DND-41 (cell line): ENCODE measurements at regions not wholly inside any gene's neighbourhood (a gene's known extent, or its start where the extent isn't known, plus 50 kb on each side); places are given as distances from the start of the nearest gene placed in this dataset.

Source experiments
- ATAC-seq: fragments of 200-7000 bp; cut with Tn5 transposase; 3 replicates; pipeline ENCODE4 v1.9.1; 2021; ENCODE audit warnings: low read depth; ENCODE audit not compliant: insufficient read depth
- DNase-seq: peaks from one replicate; pipeline ENCODE4 v3.0.0-alpha.2; 2020
- H2AFZ ChIP-seq: 2 replicates; pipeline ENCODE4 v1.6.0; 2012; ENCODE audit warnings: low read depth, low read length
- H3K27ac ChIP-seq: 2 replicates; pipeline ENCODE4 v1.5.1; 2012; ENCODE audit warnings: low read length, inconsistent platforms
- H3K27me3 ChIP-seq: fragments of 200-600 bp; sonication (generic); 2 replicates; pipeline ENCODE4 v1.6.0; 2012; ENCODE audit warnings: low read length, mild to moderate bottlenecking, inconsistent platforms; ENCODE audit not compliant: insufficient read depth, poor library complexity
- H3K36me3 ChIP-seq: 2 replicates; pipeline ENCODE4 v1.5.1; 2012; ENCODE audit warnings: low read length, inconsistent platforms; ENCODE audit not compliant: insufficient read depth
- H3K4me1 ChIP-seq: 2 replicates; pipeline ENCODE4 v1.5.1; 2012; ENCODE audit warnings: mild to moderate bottlenecking, low read length; ENCODE audit not compliant: insufficient read depth
- H3K4me2 ChIP-seq: 2 replicates; pipeline ENCODE4 v1.6.0; 2012; ENCODE audit warnings: mild to moderate bottlenecking, moderate library complexity, low read length, inconsistent platforms; ENCODE audit not compliant: insufficient read depth
- H3K4me3 ChIP-seq, 2 experiments: fragments of 200-600 bp in 1 of 2; shearing (Covaris generic) in 1 of 2; 2 replicates each; pipeline ENCODE4 v1.5.1; 2012 to 2016; ENCODE audit warnings: inconsistent platforms in 2 of 2, low read length in 2 of 2, mild to moderate bottlenecking in 2 of 2, low read depth in 1 of 2, moderate library complexity in 1 of 2
- H3K79me2 ChIP-seq: 2 replicates; pipeline ENCODE4 v1.6.0; 2012; ENCODE audit warnings: low read length, inconsistent platforms; ENCODE audit not compliant: insufficient read depth
- H3K9ac ChIP-seq: 2 replicates; pipeline ENCODE4 v1.6.0; 2012; ENCODE audit warnings: low read depth, mild to moderate bottlenecking, inconsistent platforms, low read length, moderate library complexity
- H3K9me3 ChIP-seq: 2 replicates; pipeline ENCODE4 v1.5.1; 2012; ENCODE audit warnings: low read length, moderate library complexity, mild to moderate bottlenecking, inconsistent platforms; ENCODE audit not compliant: insufficient read depth, severe bottlenecking
- H4K20me1 ChIP-seq: 2 replicates; pipeline ENCODE4 v1.6.0; 2012; ENCODE audit warnings: low read length; ENCODE audit not compliant: insufficient read depth
- CTCF ChIP-seq: IDR thresholded peaks from 2 replicates; pipeline ENCODE4 v1.5.1; 2012; ENCODE audit warnings: borderline replicate concordance, low read length, moderate library complexity, mild to moderate bottlenecking; ENCODE audit not compliant: poor library complexity, severe bottlenecking; ENCODE audit errors: extremely low read depth
- EZH2 ChIP-seq: IDR thresholded peaks from 3 replicates; pipeline ENCODE4 v1.6.1; 2012; ENCODE audit warnings: borderline replicate concordance, low read depth, mild to moderate bottlenecking, moderate library complexity, low read length, inconsistent platforms; ENCODE audit not compliant: severe bottlenecking

DNA sequence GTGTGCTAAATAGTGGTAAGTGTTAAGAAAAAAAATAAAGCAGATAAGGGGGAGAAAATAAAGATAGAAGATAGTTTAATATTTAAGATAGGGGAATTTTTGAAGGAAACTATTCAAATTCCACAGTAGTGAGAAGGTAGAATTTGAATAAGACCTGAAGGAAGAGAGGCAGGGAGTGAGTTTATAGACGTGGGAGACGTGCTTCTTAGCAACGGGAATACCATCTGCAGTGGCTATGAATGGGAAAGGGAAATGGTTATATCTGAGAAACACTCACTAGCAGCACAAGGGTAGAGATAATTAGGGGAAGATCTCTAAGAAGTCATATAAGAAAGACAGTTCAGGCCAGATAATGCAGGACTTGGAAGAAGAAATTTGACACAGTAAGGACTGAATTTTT lies 854.5 kb upstream of the EPHA5 start:
- no peak for DNase-seq
- Histone ChIP-seq H3K4me3 (no peak overlapping the region), H3K9ac (no peak overlapping the region), H3K4me2 (no peak overlapping the region), H3K79me2 (no peaks in the 10 kb centered on the region), H3K36me3 (no peaks in the 10 kb centered on the region), H2AFZ (no peak overlapping the region), H3K9me3 (peaks cover 2% of the 10 kb centered on the region), H3K4me1 (no peaks in the 10 kb centered on the region), H3K27me3 (no peaks in the 10 kb centered on the region), H3K27ac (no peak overlapping the region), H4K20me1 (no peaks in the 10 kb centered on the region)
- no peak for ATAC-seq
- TF ChIP-seq EZH2 (no peak), CTCF (no peak)

- Histone ChIP-seq H4K20me1 (no peaks in the 10 kb centered on the region), H3K4me2 (no peak overlapping the region), H3K36me3 (no peaks in the 10 kb centered on the region), H3K4me3 (no peak overlapping the region), H3K79me2 (no peaks in the 10 kb centered on the region), H3K27me3 (no peaks in the 10 kb centered on the region), H3K9me3 (peaks cover under 1% of the 10 kb centered on the region), H3K4me1 (no peaks in the 10 kb centered on the region), H2AFZ (no peak overlapping the region), H3K9ac (no peak overlapping the region), H3K27ac (no peak overlapping the region)
- TF ChIP-seq EZH2 (no peak), CTCF (no peak)
- ATAC-seq (no peak), DNase-seq (no peak)
Measured at GRCh38 chr4:66522244-66522643, 852.0 kb upstream of the EPHA5 start.

DNA sequence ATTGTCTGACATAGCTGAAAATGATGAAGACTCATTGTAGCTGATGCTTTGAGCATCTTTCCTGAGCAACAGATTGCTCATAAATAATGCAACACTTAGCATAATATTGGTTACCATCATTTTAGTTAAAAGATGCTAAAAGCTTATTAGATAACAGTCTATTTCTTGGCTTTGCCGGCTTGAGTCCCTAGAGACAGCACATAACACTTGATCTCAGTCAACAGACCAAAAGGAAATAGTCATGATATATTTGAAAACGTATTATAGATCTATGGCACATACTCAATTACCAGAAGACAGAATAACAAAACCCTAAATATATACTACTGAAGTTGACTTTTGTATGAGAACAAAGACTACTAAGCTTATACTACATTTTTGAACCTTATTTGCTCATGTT lies 846.7 kb upstream of the EPHA5 start:
- Histone ChIP-seq H4K20me1 (no peaks in the 10 kb centered on the region), H3K79me2 (no peaks in the 10 kb centered on the region), H3K9ac (no peak overlapping the region), H3K27ac (no peak overlapping the region), H3K36me3 (no peaks in the 10 kb centered on the region), H3K9me3 (no peaks in the 10 kb centered on the region), H3K4me2 (no peak overlapping the region), H3K4me1 (no peaks in the 10 kb centered on the region), H3K4me3 (no peak overlapping the region), H3K27me3 (no peaks in the 10 kb centered on the region), H2AFZ (no peak overlapping the region)
- DNase-seq (no peak), ATAC-seq (no peak)
- TF ChIP-seq CTCF (no peak), EZH2 (no peak)

DNA sequence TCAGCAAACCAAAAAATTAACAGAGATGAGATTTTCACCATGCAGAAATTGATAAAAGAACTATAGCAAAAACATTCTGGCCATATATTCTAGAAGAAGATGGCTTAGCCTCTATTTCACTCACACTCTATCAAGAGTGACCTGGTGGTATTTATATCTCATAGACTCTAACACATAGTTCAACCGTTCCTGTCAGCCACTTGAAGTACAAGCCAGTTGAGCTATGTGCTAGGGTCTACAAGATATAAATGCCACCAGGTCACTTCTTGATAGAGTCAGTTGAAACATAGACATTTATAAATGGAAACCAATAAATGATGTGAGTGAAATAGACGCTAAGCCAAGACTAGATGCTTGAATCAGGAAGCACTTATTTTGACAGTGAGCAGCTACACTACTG lies 836.7 kb upstream of the EPHA5 start:
- no peak overlapping the region for H3K27ac ChIP-seq
- H3K79me2 ChIP-seq: no peaks in the 10 kb centered on the region
- DNase-seq (no peak), ATAC-seq (no peak)
- H3K4me2 ChIP-seq: no peak overlapping the region
- H3K36me3 ChIP-seq: no peaks in the 10 kb centered on the region
- H4K20me1 ChIP-seq: no peaks in the 10 kb centered on the region
- TF ChIP-seq EZH2 (no peak), CTCF (no peak)
- H3K9ac ChIP-seq: no peak overlapping the region
- H3K4me1 ChIP-seq: no peaks in the 10 kb centered on the region
- H3K27me3 ChIP-seq: no peaks in the 10 kb centered on the region
- peaks cover 4% of the 10 kb centered on the region for H3K9me3 ChIP-seq
- no peak overlapping the region for H2AFZ ChIP-seq
- no peak overlapping the region for H3K4me3 ChIP-seq
